Inferior parietal cortex (tissue), 1 donor: ENCODE measurements at regions not wholly inside any gene's neighbourhood (a gene's known extent, or its start where the extent isn't known, plus 50 kb on each side); places are given as distances from the start of the nearest gene placed in this dataset.
"Not testable (repeated sequence)": the region's sequence is repeated elsewhere in the genome, so short reads cannot be mapped to it uniquely, and the experiment has no call there.

ENCODE experiments used
- DNase-seq: peaks from one replicate; pipeline ENCODE4 v3.0.0-alpha.2; 2016; ENCODE audit errors: extremely low spot score

GRCh38 chr17:30686538-30687479 is 137.7 kb downstream of the CRLF3 start:
- DNase-seq: not testable (repeated sequence)

GRCh38 chr17:30682280-30682679 is 142.2 kb downstream of the CRLF3 start:
- not testable (repeated sequence) for DNase-seq

- not testable (repeated sequence) for DNase-seq
These were observed 143.8 kb downstream of the CRLF3 start for GRCh38 chr17:30680681-30681080.

GRCh38 chr17:30677550-30678249 is 146.8 kb downstream of the CRLF3 start:
- no peak for DNase-seq

GRCh38 chr17:30675777-30676492 is 148.6 kb downstream of the CRLF3 start:
- DNase-seq: not testable (repeated sequence)

GRCh38 chr17:30669217-30669649 is 155.3 kb downstream of the CRLF3 start:
- DNase-seq: not testable (repeated sequence)

GRCh38 chr17:30668360-30669181 is 155.9 kb downstream of the CRLF3 start:
- not testable (repeated sequence) for DNase-seq

GRCh38 chr17:30667657-30668359 is 156.7 kb downstream of the CRLF3 start:
- not testable (repeated sequence) for DNase-seq

GRCh38 chr17:30666838-30667656 is 157.4 kb downstream of the CRLF3 start:
- not testable (repeated sequence) for DNase-seq

- DNase-seq: not testable (repeated sequence)
These were observed 160.6 kb downstream of the CRLF3 start for GRCh38 chr17:30663727-30664455.

GRCh38 chr17:30657148-30657547 is 167.3 kb downstream of the CRLF3 start:
- not testable (repeated sequence) for DNase-seq

- not testable (repeated sequence) for DNase-seq
These were observed 171.5 kb downstream of the CRLF3 start for GRCh38 chr17:30653038-30653437.

- DNase-seq: not testable (repeated sequence)
These were observed 172.9 kb downstream of the GOSR1 start for GRCh38 chr17:30650149-30650548.

GRCh38 chr17:30648015-30648620 is 170.9 kb downstream of the GOSR1 start:
- not testable (repeated sequence) for DNase-seq

- DNase-seq: not testable (repeated sequence)
These were observed 168.7 kb downstream of the GOSR1 start for GRCh38 chr17:30645875-30646274.

GRCh38 chr17:30644713-30645112 is 167.5 kb downstream of the GOSR1 start:
- DNase-seq: not testable (repeated sequence)

GRCh38 chr17:30644287-30644686 is 167.1 kb downstream of the GOSR1 start:
- not testable (repeated sequence) for DNase-seq

GRCh38 chr17:30641428-30641827 is 164.2 kb downstream of the GOSR1 start:
- DNase-seq: not testable (repeated sequence)
